ENCODE measurements at regions not wholly inside any gene's neighbourhood (a gene's known extent, or its start where the extent isn't known, plus 50 kb on each side); places are given as distances from the start of the nearest gene placed in this dataset.

- Histone ChIP-seq H3K79me2 (ENCODE audit: insufficient read depth, low read length) (no peaks in the 10 kb centered on the region), H3K9me3 (ENCODE audit: insufficient read depth, low read depth, low read length) (no peaks in the 10 kb centered on the region), H3K4me2 (ENCODE audit: low read depth, low read length, poor library complexity, severe bottlenecking) (no peak overlapping the region), H2AFZ (ENCODE audit: low read length) (peak overlapping the region; percentile 78; the same call in 1 of the 2 replicates), H4K20me1 (ENCODE audit: insufficient read depth, low read length, poor library complexity, severe bottlenecking) (no peaks in the 10 kb centered on the region), H3F3A (ENCODE audit: low read depth) (no peaks in the 10 kb centered on the region), H3K27me3 (ENCODE audit: insufficient read depth, low read length, poor library complexity, severe bottlenecking) (no peaks in the 10 kb centered on the region), H3K4me3 (ENCODE audit: low read length, poor library complexity, severe bottlenecking) (no peak overlapping the region), H3K9me2 (replicated peaks; ENCODE audit: low read depth, low read length) (no peaks in the 10 kb centered on the region), H3K36me3 (ENCODE audit: insufficient read depth, low read length) (no peaks in the 10 kb centered on the region), H3K9ac (ENCODE audit: low read depth, low read length, poor library complexity, severe bottlenecking) (no peak overlapping the region), H3K4me1 (ENCODE audit: insufficient read depth, low read length, poor library complexity, severe bottlenecking) (no peaks in the 10 kb centered on the region)
- TF ChIP-seq EZH2phosphoT487 (IDR thresholded peaks at IDR 0.05; ENCODE audit: borderline replicate concordance) (no peak), CTCF (conservative IDR thresholded peaks at IDR 0.05; ENCODE audit: low read length) (no peak)
These were observed 945.8 kb upstream of the CRIM1 start for GRCh38 chr2:35409762-35410161.

GRCh38 chr2:35408320-35408719 is 947.3 kb upstream of the CRIM1 start:
- no peaks in the 10 kb centered on the region for H3K27me3 ChIP-seq (ENCODE audit: insufficient read depth, low read length, poor library complexity, severe bottlenecking)
- no peaks in the 10 kb centered on the region for H3K4me1 ChIP-seq (ENCODE audit: insufficient read depth, low read length, poor library complexity, severe bottlenecking)
- 0 out of 2 replicates have a peak, but pooled peaks cover 3% of the 10 kb centered on the region for H3K9me2 ChIP-seq (replicated peaks; ENCODE audit: low read depth, low read length)
- no peak for TF ChIP-seq EZH2phosphoT487 (IDR thresholded peaks at IDR 0.05; ENCODE audit: borderline replicate concordance)
- no peak for TF ChIP-seq CTCF (conservative IDR thresholded peaks at IDR 0.05; ENCODE audit: low read length)
- H4K20me1 ChIP-seq (ENCODE audit: insufficient read depth, low read length, poor library complexity, severe bottlenecking), result no peaks in the 10 kb centered on the region
- no peak overlapping the region for H3K4me2 ChIP-seq (ENCODE audit: low read depth, low read length, poor library complexity, severe bottlenecking)
- H3F3A ChIP-seq (ENCODE audit: low read depth), result no peaks in the 10 kb centered on the region
- no peak overlapping the region for H3K9ac ChIP-seq (ENCODE audit: low read depth, low read length, poor library complexity, severe bottlenecking)
- H3K9me3 ChIP-seq (ENCODE audit: insufficient read depth, low read depth, low read length), result no peaks in the 10 kb centered on the region
- no peaks in the 10 kb centered on the region for H3K36me3 ChIP-seq (ENCODE audit: insufficient read depth, low read length)
- no peaks in the 10 kb centered on the region for H3K79me2 ChIP-seq (ENCODE audit: insufficient read depth, low read length)
- no peak overlapping the region for H3K4me3 ChIP-seq (ENCODE audit: low read length, poor library complexity, severe bottlenecking)
- no peak overlapping the region for H2AFZ ChIP-seq (ENCODE audit: low read length)

- Histone ChIP-seq H3K4me1 (ENCODE audit: insufficient read depth, low read length, poor library complexity, severe bottlenecking) (no peaks in the 10 kb centered on the region), H3K9ac (ENCODE audit: low read depth, low read length, poor library complexity, severe bottlenecking) (no peak overlapping the region), H3K4me3 (ENCODE audit: low read length, poor library complexity, severe bottlenecking) (no peak overlapping the region), H3K9me2 (replicated peaks; ENCODE audit: low read depth, low read length) (no peaks in the 10 kb centered on the region), H4K20me1 (ENCODE audit: insufficient read depth, low read length, poor library complexity, severe bottlenecking) (no peaks in the 10 kb centered on the region), H3K79me2 (ENCODE audit: insufficient read depth, low read length) (no peaks in the 10 kb centered on the region), H3F3A (ENCODE audit: low read depth) (no peaks in the 10 kb centered on the region), H3K9me3 (ENCODE audit: insufficient read depth, low read depth, low read length) (no peaks in the 10 kb centered on the region), H2AFZ (ENCODE audit: low read length) (no peak overlapping the region), H3K4me2 (ENCODE audit: low read depth, low read length, poor library complexity, severe bottlenecking) (no peak overlapping the region), H3K27me3 (ENCODE audit: insufficient read depth, low read length, poor library complexity, severe bottlenecking) (no peaks in the 10 kb centered on the region), H3K36me3 (ENCODE audit: insufficient read depth, low read length) (no peaks in the 10 kb centered on the region)
- no peak for TF ChIP-seq CTCF (conservative IDR thresholded peaks at IDR 0.05; ENCODE audit: low read length)
These were observed 963.7 kb upstream of the CRIM1 start for GRCh38 chr2:35391736-35392442.
